GM18502 (cell line): ENCODE measurements at regions not wholly inside any gene's neighbourhood (a gene's known extent, or its start where the extent isn't known, plus 50 kb on each side); places are given as distances from the start of the nearest gene placed in this dataset.
A peak's percentile ranks its signal among the peaks of the same experiment; 100 is the strongest.

Experiments used
- ATAC-seq: cut with Tn5 transposase; IDR thresholded peaks from one replicate; pipeline ENCODE4 v1.9.1; 2021; ENCODE audit warnings: mild to moderate bottlenecking; ENCODE audit not compliant: unreplicated experiment, poor library complexity

- ATAC-seq, result no peak
These were observed 168.2 kb upstream of the GPR149 start for GRCh38 chr3:154598166-154598565.

GRCh38 chr3:154590675-154591384 lies 160.8 kb upstream of the GPR149 start:
- ATAC-seq, result no peak

GRCh38 chr3:154588831-154589230 lies 158.8 kb upstream of the GPR149 start:
- ATAC-seq, result no peak

GRCh38 chr3:154584974-154585373 lies 155.0 kb upstream of the GPR149 start:
- ATAC-seq, result no peak

GRCh38 chr3:154584041-154584440 lies 154.1 kb upstream of the GPR149 start:
- no peak for ATAC-seq

GRCh38 chr3:154583086-154583634 lies 153.2 kb upstream of the GPR149 start:
- ATAC-seq, result no peak

- ATAC-seq, result no peak
These were observed 152.5 kb upstream of the GPR149 start for GRCh38 chr3:154582501-154582900.

GRCh38 chr3:154571553-154572226 lies 141.7 kb upstream of the GPR149 start:
- no peak for ATAC-seq

GRCh38 chr3:154568064-154568463 lies 138.1 kb upstream of the GPR149 start:
- ATAC-seq, result no peak

GRCh38 chr3:154559623-154560022 lies 129.6 kb upstream of the GPR149 start:
- ATAC-seq, result no peak

GRCh38 chr3:154552338-154552737 lies 122.3 kb upstream of the GPR149 start:
- ATAC-seq, result no peak

- ATAC-seq, result no peak
These were observed 119.4 kb upstream of the GPR149 start for GRCh38 chr3:154549391-154549790.

- ATAC-seq, result peak; percentile 53
These were observed 118.4 kb upstream of the GPR149 start for GRCh38 chr3:154548341-154548740.

GRCh38 chr3:154542837-154543236 lies 112.8 kb upstream of the GPR149 start:
- ATAC-seq, result no peak

- ATAC-seq, result peak; percentile 58
These were observed 111.1 kb upstream of the GPR149 start for GRCh38 chr3:154540950-154541604.

- ATAC-seq, result no peak
These were observed 108.8 kb upstream of the GPR149 start for GRCh38 chr3:154538566-154539360.

GRCh38 chr3:154536751-154537150 lies 106.8 kb upstream of the GPR149 start:
- no peak for ATAC-seq

GRCh38 chr3:154522036-154522602 lies 92.1 kb upstream of the GPR149 start:
- no peak for ATAC-seq

- no peak for ATAC-seq
These were observed 87.4 kb upstream of the GPR149 start for GRCh38 chr3:154517404-154517803.

- ATAC-seq, result no peak
These were observed 85.9 kb upstream of the GPR149 start for GRCh38 chr3:154515921-154516320.
